DOHH2 (cell line): ENCODE measurements at regions not wholly inside any gene's neighbourhood (a gene's known extent, or its start where the extent isn't known, plus 50 kb on each side); places are given as distances from the start of the nearest gene placed in this dataset.

ENCODE experiments used
- EZH2phosphoT487 ChIP-seq: fragments of 200-600 bp; sonication (generic); IDR thresholded peaks from 2 replicates; pipeline ENCODE4 v1.6.1; 2017; ENCODE audit warnings: borderline replicate concordance, mild to moderate bottlenecking, antibody characterized with exemption, low read length, moderate library complexity, mixed read lengths
- TF ChIP-seq, protein P1 (sequence below): fragments of 200-600 bp; sonication (generic); IDR thresholded peaks from one replicate; pipeline ENCODE4 v1.5.1; 2014; ENCODE audit warnings: antibody characterized with exemption, mild to moderate bottlenecking, low read depth, low read length; ENCODE audit not compliant: poor library complexity, severe bottlenecking

DNA sequence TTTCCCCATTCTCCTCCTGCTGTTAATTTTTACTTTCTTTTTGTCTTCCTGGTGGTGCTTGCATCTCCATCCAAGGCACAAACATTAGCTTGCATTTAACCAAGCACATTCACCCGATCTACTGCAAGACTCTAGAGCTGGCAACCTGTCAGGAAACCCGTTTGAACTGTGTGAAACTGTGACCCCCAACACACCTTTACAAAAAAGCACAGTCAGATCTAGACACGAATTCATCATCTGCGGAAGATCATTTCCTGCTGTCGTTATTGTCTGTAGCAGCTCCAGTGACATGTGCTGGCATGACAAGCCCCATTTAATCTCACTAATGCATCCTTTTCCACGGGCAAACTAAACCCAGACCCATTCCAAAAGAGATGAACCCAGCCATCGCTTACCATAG, 340.5 kb downstream of the VRK1 start:
- TF ChIP-seq EZH2phosphoT487, result no peak
- TF ChIP-seq, protein P1, sequence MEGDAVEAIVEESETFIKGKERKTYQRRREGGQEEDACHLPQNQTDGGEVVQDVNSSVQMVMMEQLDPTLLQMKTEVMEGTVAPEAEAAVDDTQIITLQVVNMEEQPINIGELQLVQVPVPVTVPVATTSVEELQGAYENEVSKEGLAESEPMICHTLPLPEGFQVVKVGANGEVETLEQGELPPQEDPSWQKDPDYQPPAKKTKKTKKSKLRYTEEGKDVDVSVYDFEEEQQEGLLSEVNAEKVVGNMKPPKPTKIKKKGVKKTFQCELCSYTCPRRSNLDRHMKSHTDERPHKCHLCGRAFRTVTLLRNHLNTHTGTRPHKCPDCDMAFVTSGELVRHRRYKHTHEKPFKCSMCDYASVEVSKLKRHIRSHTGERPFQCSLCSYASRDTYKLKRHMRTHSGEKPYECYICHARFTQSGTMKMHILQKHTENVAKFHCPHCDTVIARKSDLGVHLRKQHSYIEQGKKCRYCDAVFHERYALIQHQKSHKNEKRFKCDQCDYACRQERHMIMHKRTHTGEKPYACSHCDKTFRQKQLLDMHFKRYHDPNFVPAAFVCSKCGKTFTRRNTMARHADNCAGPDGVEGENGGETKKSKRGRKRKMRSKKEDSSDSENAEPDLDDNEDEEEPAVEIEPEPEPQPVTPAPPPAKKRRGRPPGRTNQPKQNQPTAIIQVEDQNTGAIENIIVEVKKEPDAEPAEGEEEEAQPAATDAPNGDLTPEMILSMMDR, result no peak
